T follicular helper cell (primary cell): ENCODE measurements at regions not wholly inside any gene's neighbourhood (a gene's known extent, or its start where the extent isn't known, plus 50 kb on each side); places are given as distances from the start of the nearest gene placed in this dataset.

Experiments used
- DNase-seq: peaks from one replicate; pipeline ENCODE4 v3.0.0-alpha.2; 2020; ENCODE audit warnings: low read depth

GRCh38 chr1:184279911-184280458, 106.8 kb upstream of the C1orf21 start:
- no peak for DNase-seq

- DNase-seq: no peak
Observed at GRCh38 chr1:184283999-184284398, 102.8 kb upstream of the C1orf21 start.

GRCh38 chr1:184284900-184285299, 101.9 kb upstream of the C1orf21 start:
- DNase-seq: no peak

- DNase-seq: no peak
Observed at GRCh38 chr1:184285401-184286087, 101.3 kb upstream of the C1orf21 start.

GRCh38 chr1:184287001-184287400, 99.8 kb upstream of the C1orf21 start:
- no peak for DNase-seq

GRCh38 chr1:184289825-184290550, 96.8 kb upstream of the C1orf21 start:
- DNase-seq: no peak

GRCh38 chr1:184291701-184292100, 95.1 kb upstream of the C1orf21 start:
- no peak for DNase-seq

- DNase-seq: no peak
Observed at GRCh38 chr1:184292101-184292500, 94.7 kb upstream of the C1orf21 start.

GRCh38 chr1:184294101-184294500, 92.7 kb upstream of the C1orf21 start:
- no peak for DNase-seq

GRCh38 chr1:184296466-184297243, 90.2 kb upstream of the C1orf21 start:
- no peak for DNase-seq

GRCh38 chr1:184297244-184297750, 89.5 kb upstream of the C1orf21 start:
- no peak for DNase-seq

GRCh38 chr1:184298440-184299405, 88.1 kb upstream of the C1orf21 start:
- DNase-seq: no peak

GRCh38 chr1:184299406-184299790, 87.4 kb upstream of the C1orf21 start:
- no peak for DNase-seq

GRCh38 chr1:184299796-184300195, 87.0 kb upstream of the C1orf21 start:
- no peak for DNase-seq

GRCh38 chr1:184300446-184300845, 86.4 kb upstream of the C1orf21 start:
- DNase-seq: no peak

- DNase-seq: no peak
Observed at GRCh38 chr1:184301227-184301626, 85.6 kb upstream of the C1orf21 start.

- no peak for DNase-seq
Observed at GRCh38 chr1:184302346-184302745, 84.5 kb upstream of the C1orf21 start.

- DNase-seq: no peak
Observed at GRCh38 chr1:184310157-184310819, 76.5 kb upstream of the C1orf21 start.

- no peak for DNase-seq
Observed at GRCh38 chr1:184311580-184311979, 75.2 kb upstream of the C1orf21 start.

- DNase-seq: no peak
Observed at GRCh38 chr1:184315254-184315653, 71.6 kb upstream of the C1orf21 start.

- DNase-seq: no peak
Observed at GRCh38 chr1:184319879-184320278, 67.0 kb upstream of the C1orf21 start.
